HG03460 (cell line): ENCODE measurements at regions not wholly inside any gene's neighbourhood (a gene's known extent, or its start where the extent isn't known, plus 50 kb on each side); places are given as distances from the start of the nearest gene placed in this dataset.
"Not testable (repeated sequence)": the region's sequence is repeated elsewhere in the genome, so short reads cannot be mapped to it uniquely, and the experiment has no call there.

Experiments used
- ATAC-seq: cut with Tn5 transposase; IDR thresholded peaks from one replicate; pipeline ENCODE4 v1.9.1; 2021; ENCODE audit not compliant: unreplicated experiment

DNA sequence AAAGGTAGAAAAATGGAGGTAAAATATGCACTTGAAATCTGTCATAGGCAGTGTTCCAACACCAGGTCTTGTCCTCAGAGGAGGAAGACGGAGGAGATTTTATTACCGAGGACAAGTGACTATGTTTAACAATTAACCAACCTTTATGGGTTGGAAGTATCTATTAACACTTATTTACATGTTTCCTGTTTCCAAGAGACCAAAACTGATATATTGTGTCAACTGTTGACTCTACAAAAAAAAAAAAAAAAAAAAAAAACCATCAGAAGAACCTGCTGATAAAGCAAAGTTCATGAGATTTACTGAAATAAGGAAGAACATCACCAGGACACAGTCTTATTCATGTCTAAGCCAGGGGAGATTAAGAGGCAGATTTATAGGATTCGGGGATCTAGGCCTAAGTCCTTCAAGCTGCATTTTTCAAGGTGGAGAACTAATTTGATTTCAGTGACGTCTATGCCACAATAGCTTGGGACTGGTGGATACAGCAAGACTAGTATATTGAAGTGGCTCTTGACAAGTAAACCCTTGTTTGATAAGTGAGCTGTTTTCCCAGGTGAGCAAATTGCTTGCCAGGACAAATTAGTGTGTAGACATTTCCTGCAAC, 126.6 kb upstream of the NAA20 start:
- ATAC-seq: no peak

- ATAC-seq: no peak
Observed at GRCh38 chr20:19893356-19893755, 123.8 kb upstream of the NAA20 start.

DNA sequence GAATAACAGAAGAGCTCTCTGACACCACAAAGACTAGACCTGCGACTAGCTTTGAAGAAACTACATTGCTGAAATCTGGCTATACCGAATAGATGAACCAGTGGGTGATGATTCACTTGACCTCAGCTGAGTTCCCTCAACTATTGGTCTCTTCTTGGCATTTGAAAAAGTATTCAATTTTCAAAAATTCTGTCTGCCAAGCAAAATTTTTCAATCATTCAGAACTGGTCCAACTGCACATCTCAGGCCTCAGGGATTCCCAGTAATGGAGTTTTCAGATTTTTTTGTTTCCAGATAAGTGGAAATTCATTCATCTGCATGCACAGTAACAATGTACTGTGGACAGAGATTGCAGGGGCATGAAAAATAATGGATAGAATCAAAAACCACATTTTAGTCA, 121.4 kb upstream of the NAA20 start:
- ATAC-seq: no peak

DNA sequence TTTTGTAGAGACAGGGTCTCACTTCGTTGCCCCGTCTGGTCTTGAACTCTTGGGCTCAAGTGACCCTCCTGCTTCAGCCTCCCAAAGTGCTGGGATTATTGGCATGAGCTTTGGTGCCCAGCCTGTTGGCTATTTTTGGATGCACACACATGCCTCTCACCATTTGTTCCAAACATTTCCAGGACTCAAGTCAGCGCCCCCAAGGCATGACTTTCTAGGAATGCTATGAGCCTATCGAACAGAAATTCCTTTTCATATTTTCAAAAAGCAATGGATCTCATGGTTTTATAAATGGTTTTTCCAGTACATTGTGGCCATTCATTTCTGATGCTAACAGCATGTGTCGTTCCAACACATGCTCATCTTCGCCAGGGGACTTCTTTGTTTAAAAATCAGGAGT, 119.3 kb upstream of the NAA20 start:
- ATAC-seq: no peak

DNA sequence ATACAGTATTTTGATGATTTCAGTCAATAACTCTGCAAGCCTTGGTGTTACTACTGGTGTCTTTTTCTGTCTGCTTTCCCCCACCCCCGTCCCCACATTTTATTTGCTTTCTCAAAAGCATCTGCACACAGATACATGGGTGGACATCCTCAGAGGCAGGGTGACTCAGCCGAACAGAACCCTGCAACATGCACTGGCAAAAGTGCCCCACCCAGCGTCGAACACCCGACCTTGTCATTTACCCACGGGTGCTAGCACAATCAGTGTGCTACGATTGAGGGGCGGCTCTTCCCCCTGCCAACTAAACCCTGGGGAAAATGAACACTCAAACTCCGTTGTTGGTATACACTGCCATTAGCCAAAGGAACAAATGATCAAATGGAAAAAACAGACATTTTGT, 115.9 kb upstream of the NAA20 start:
- no peak for ATAC-seq

GRCh38 chr20:19903168-19903811, 113.9 kb upstream of the NAA20 start:
- no peak for ATAC-seq

DNA sequence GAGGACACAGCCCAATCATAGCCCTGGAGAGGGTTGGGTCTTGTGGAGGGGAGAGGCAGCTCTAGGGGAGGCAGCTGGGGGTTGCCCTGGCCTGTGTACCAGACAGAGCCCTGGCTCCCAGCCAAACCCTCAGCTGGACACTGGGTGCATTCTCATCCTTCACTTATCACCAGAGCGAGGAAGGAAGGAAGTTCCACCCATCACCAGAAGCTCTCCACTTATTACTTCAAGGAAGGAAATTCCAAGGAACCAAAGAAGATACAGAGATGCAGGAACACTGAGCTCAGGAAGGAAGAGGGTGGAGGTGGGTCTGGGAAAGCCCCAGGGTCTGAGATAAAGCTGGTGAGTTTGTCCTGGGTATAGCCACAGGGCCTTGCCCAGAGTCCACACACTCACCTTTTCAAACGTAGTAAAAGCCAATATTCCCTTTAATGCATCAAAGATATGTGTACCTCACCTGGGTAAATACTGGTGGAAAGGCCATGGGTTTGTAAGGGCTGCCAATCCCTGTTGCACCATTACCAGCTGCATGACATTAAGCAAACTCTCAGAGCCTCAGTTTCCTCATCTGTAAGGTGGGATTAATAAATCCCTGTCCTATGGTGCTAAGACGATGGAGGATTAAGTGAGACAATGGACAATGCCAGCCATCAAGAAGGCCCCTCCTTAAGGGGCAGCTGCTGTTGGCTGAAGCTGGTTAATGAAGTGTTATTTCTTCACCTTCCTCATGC, 109.7 kb upstream of the NAA20 start:
- ATAC-seq: no peak

- ATAC-seq: no peak
Observed at GRCh38 chr20:19908576-19908975, 108.6 kb upstream of the NAA20 start.

GRCh38 chr20:19909725-19910124, 107.4 kb upstream of the NAA20 start:
- ATAC-seq: no peak

- ATAC-seq: no peak
Observed at GRCh38 chr20:19911810-19912382, 105.3 kb upstream of the NAA20 start.

DNA sequence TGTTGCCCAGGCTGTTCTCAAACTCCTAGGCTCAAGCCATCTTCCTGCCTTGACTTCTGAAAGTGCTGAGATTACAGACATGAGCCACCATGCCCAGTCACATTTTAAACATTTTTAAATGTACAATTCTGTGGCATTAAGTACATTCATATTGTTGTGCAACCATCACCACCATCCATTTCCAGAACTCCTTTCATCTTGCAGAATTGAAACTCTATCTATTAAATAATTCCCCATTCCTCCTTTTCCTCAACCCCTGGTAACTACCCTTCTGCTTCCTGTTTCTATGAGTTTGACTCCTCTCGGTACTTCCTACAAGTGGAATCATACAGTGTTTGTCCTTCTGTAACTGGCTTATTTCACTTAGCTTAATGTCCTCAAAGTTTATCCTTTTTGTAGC, 103.8 kb upstream of the NAA20 start:
- ATAC-seq: no peak

DNA sequence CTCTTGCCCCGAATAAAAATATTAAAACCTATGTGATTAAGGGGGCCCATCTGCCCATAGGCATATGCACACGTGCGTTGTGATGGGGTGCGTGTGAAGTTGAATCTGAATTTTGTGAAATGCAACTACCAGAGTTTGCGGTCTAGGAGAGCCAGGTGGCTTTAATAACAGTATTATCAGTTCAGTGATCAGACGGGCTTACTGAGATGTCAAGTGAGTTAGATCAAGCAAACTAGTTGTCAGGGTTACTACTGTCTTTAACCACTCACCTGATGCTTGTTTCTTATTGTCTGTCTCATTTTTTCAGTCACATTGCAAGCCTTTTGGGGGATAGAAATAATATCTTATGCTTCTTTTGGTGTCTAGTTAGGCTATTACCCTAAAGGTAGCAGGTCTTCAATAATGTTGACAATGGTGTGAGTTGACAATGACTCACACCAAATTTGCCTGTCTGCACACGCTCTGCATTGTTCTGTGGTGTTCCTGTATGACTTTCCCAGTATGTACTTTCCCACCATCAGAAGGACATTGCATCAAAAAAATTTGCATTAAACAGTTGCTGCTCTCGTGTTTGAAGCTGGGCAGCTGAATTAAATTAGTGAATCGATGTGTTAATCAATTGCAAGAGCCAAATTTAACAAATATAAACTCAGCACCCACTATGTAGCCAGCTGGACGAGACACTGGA, 103.1 kb upstream of the NAA20 start:
- ATAC-seq: no peak

DNA sequence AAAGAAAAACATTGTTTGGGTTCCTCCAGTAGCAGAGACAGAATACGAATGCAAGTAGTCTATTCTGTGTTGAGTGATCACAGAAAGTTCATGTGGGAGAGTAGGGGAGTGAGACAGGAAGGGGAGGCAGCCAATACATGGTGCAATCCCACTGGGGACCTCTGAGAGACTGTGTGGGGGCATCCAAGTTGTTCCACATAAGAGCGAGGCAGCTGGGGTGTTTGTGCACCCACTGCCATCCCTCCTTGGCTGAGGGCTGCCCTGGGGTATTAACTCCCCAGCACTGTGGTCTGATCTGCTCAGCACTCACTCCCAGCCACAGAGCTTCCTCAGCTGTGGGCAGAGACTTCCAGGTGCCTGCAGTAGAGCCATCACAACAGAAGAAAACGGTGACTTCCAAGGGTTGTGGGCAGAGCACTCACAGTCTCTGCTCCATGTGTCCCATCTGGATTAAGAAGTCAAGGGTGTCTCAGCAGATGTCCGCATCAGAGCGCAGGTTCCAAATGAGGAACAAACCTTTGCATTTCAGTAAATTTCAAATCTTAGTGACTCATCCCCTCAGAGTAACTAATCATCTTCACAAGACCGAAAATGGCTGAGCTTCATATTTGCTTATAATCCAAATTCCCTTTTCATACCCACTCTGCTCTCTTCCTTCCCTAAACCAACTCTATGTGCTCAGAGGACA, 101.9 kb upstream of the NAA20 start:
- ATAC-seq: no peak

DNA sequence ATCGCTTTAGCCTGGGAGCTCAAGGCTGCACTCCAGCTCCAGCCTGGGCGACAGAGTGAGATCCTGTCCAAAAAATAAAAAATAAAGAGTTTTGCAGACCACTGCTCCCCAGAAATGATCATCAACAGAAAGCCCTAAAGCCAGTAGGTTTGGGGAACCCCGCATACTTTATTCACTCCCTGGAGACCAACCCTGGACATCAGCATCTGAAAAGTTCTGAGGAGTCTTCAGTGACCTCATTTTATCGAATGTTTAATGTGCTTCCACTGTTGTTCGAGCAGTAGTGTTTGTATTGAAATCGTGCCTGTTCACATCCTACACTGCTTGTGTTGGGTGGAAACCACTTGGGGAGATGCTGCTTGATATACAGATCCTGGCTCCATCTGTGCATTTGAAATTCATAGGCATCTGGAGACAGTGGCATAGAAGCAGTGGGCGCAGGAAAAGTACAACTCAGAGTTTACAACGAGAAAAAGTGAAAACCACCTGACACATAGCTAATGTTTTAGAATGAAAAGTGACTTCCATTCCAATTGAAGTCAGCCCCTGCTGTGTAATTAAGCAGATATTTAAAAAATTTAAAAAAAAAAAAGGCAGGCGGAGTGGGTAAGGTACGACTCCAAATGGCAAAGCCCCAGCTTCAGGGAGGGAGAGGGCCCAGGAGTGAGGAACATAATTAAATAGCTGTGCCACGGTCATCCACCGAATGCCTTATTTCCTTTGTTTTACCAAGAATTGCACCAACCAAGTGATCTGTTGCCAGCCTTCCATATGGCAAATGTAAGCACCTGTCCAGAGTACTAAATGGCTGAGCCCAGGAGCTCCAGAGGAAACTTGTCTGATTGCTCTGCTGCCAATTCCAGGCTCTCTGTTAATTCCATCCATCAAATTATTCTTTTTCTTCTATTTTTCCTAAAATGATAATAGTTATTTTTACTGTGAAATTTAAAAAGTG, 100.4 kb upstream of the NAA20 start:
- no peak for ATAC-seq

- ATAC-seq: no peak
Observed at GRCh38 chr20:19918965-19919329, 98.2 kb upstream of the NAA20 start.

DNA sequence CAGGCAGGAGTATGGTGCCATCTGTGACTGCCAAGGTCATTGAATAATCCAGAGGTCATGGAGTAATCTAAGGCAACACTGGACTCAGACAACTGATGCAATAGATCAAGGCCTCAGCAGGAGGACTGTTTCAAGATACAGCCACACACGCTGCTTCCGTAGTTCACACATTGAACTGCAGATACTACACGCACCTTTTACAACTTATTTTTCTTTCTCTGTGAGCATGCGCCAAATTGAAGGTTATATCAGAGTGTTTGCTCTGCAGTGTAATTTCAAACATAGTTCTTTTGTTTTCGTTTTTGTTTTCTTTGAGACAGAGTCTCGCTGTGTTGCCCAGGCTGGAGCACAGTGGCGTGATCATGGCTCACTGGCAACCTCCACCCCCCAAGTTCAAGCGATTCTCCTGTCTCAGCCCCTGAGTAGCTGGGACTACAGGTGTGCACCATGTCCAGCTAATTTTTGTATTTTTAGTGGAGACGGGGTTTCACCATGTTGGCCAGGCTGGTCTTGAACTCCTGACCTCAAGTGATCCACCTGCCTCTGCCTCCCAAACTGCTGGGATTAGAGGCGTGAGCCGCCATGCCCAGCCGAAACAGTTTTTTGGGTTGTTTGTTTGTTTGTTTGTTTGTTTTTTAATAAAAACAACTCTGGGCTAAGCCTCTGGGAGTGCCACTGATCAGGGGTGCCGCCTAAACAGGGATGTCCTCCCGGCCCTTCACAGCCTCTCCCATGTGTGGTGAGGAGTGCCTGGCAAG, 96.6 kb upstream of the NAA20 start:
- ATAC-seq: no peak

DNA sequence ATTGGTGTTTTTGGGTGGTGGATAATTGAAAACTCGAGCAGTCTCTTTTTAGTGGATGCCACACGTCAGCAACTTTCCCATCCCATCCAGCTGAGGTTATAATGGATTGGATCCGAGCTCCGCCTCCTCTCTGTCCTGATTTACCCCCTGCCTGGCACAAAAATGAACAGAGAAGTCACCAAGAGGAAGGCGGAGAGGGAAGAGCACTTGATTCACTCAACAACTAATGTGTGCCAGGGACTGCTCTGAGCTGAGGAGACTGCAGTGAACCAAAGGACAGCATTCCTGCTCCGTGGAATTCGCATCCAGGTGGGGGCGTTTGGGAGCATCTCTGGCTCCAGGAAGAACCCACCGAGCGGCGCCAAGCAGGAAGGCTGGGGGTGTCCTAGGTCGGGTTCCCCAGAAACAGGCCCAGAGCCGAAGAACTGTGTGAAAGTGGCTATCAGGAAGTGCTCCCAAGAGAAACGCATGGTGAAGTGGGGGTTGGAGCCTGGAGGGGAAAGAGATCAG, 95.8 kb upstream of the NAA20 start:
- no peak for ATAC-seq

- not testable (repeated sequence) for ATAC-seq
Observed at GRCh38 chr20:19921829-19922228, 95.3 kb upstream of the NAA20 start.

GRCh38 chr20:19922716-19923115, 94.4 kb upstream of the NAA20 start:
- no peak for ATAC-seq
